Natural killer cell (primary cell): ENCODE measurements at regions not wholly inside any gene's neighbourhood (a gene's known extent, or its start where the extent isn't known, plus 50 kb on each side); places are given as distances from the start of the nearest gene placed in this dataset.

Source experiments
- ATAC-seq, 3 donors: fragments of 150-1000 bp in 2 of 3; fragments of 200-7000 bp in 1 of 3; cut with Tn5 transposase; 1 replicate in 1 of 3; 2 replicates in 2 of 3; pipeline ENCODE4 v1.10.0; 2021; ENCODE audit warnings: mild to moderate bottlenecking in 2 of 3, moderate library complexity in 2 of 3
- DNase-seq, 2 donors: peaks; one replicate each; pipeline versions ENCODE4 v3.0.0 to v3.0.0-alpha.2; 2013 to 2021; ENCODE audit warnings: mixed read lengths in 1 of 2
- H3K27ac ChIP-seq: one replicate; pipeline ENCODE4 v1.5.1; 2013; ENCODE audit warnings: mild to moderate bottlenecking, low read length
- H3K27me3 ChIP-seq: one replicate; pipeline ENCODE4 v1.6.1; 2013; ENCODE audit warnings: low read length; ENCODE audit not compliant: control insufficient read depth, insufficient read depth
- H3K36me3 ChIP-seq: one replicate; pipeline ENCODE4 v1.6.1; 2013; ENCODE audit warnings: low read length; ENCODE audit not compliant: control insufficient read depth, insufficient read depth
- H3K4me1 ChIP-seq: one replicate; pipeline ENCODE4 v1.6.1; 2013; ENCODE audit warnings: low read length; ENCODE audit not compliant: control insufficient read depth, insufficient read depth
- H3K4me3 ChIP-seq: one replicate; pipeline ENCODE4 v1.5.1; 2013; ENCODE audit warnings: low read length
- H3K9me3 ChIP-seq: one replicate; pipeline ENCODE4 v1.6.1; 2013; ENCODE audit warnings: low read length; ENCODE audit not compliant: control insufficient read depth, insufficient read depth
- H3K27ac Mint-ChIP-seq, 2 donors: one replicate each; pipeline ENCODE4 v1.8.0; 2022; ENCODE audit warnings: mild to moderate bottlenecking in 2 of 2, mixed read lengths in 2 of 2, moderate library complexity in 1 of 2
- H3K27me3 Mint-ChIP-seq, 2 donors: one replicate each; pipeline ENCODE4 v1.8.0; 2022; ENCODE audit warnings: low read depth in 2 of 2, mixed read lengths in 2 of 2
- H3K36me3 Mint-ChIP-seq: one replicate; pipeline ENCODE4 v1.8.0; 2022; ENCODE audit warnings: mixed read lengths
- H3K4me1 Mint-ChIP-seq, 2 donors: one replicate each; pipeline ENCODE4 v1.8.0; 2022; ENCODE audit warnings: mixed read lengths in 2 of 2
- H3K4me3 Mint-ChIP-seq: one replicate; pipeline ENCODE4 v1.8.0; 2022; ENCODE audit warnings: mild to moderate bottlenecking, moderate library complexity, mixed read lengths
- H3K9me3 Mint-ChIP-seq, 2 donors: one replicate each; pipeline ENCODE4 v1.8.0; 2022; ENCODE audit warnings: mixed read lengths in 2 of 2
- WGBS: methylation state at CpG from one replicate; pipeline ENCODE4 v1.1.7; 2013; ENCODE audit warnings: missing lambda C conversion rate; ENCODE audit not compliant: insufficient coverage; 5-methylcytosine and 5-hydroxymethylcytosine counted together
- intact Hi-C: fragments of 100-400 bp; cut with micrococcal nuclease; formaldehyde crosslinking; loops from one replicate; pipeline ENCODE4 v1.14.2; 2022
- TF ChIP-seq, protein P1 (sequence below): fragments of 200-600 bp; IDR thresholded peaks from one replicate; pipeline ENCODE4 v1.8.0; 2022; ENCODE audit warnings: antibody characterized with exemption

DNA sequence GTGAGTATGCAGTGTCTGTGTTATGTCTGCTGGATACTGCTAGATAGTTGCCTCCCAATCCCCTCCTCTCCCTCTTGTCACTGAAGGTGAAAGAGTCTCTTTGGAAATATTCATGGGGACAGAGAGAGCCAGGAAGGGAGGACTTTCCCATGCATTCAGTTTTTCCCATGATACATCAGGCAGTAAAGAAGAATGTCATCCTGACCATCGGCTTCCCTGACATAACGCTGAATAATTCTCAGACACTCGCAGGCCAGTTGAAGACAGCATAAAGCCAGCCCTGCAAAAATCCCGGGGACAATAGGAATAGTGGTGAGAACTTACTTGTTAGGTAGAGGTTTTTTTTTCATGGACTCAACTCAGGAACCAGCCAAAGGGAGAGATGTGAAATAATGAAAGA, 58.1 kb downstream of the KLF4 start:
- H3K9me3 ChIP-seq = no peaks in the 10 kb centered on the region
- no peak overlapping the region for H3K27ac ChIP-seq
- no peak overlapping the region for H3K4me3 Mint-ChIP-seq
- no peaks in the 10 kb centered on the region for H3K36me3 ChIP-seq
- H3K4me3 ChIP-seq = no peak overlapping the region
- no peak for ATAC-seq
- H3K9me3 Mint-ChIP-seq = no peaks in the 10 kb centered on the region
- no peaks in the 10 kb centered on the region for H3K36me3 Mint-ChIP-seq
- intact Hi-C loops = no loop called here
- H3K4me1 Mint-ChIP-seq = no peaks in the 10 kb centered on the region
- DNase-seq = no peak
- TF ChIP-seq, protein P1, sequence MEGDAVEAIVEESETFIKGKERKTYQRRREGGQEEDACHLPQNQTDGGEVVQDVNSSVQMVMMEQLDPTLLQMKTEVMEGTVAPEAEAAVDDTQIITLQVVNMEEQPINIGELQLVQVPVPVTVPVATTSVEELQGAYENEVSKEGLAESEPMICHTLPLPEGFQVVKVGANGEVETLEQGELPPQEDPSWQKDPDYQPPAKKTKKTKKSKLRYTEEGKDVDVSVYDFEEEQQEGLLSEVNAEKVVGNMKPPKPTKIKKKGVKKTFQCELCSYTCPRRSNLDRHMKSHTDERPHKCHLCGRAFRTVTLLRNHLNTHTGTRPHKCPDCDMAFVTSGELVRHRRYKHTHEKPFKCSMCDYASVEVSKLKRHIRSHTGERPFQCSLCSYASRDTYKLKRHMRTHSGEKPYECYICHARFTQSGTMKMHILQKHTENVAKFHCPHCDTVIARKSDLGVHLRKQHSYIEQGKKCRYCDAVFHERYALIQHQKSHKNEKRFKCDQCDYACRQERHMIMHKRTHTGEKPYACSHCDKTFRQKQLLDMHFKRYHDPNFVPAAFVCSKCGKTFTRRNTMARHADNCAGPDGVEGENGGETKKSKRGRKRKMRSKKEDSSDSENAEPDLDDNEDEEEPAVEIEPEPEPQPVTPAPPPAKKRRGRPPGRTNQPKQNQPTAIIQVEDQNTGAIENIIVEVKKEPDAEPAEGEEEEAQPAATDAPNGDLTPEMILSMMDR = no peak
- 94% methylated on average over 4 of the region's 4 CpGs for WGBS
- H3K27me3 ChIP-seq = no peaks in the 10 kb centered on the region
- no peaks in the 10 kb centered on the region for H3K4me1 ChIP-seq
- peaks cover 11 to 17% of the 10 kb centered on the region in 2 donors for H3K27me3 Mint-ChIP-seq
- H3K27ac Mint-ChIP-seq = no peak overlapping the region

DNA sequence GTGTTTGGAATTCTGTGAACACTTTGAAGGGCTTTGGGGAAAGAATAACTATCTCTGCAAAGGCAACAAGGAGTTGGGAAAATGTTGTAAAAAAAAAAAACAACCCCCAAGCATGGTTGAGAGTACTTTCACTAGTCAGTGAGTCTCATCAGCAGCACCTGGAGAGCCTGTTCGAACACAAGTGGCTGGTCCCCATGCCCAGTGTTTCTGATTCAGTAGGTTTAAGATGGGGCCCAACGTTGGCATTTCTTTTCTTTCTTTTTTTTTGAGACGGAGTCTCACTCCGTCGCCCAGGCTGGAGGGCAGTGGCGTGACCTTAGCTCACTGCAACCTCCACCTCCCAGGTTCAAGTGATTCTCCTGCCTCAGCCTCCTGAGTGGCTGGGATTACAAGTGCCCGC, 59.5 kb downstream of the KLF4 start:
- Histone ChIP-seq H3K27ac (no peak overlapping the region), H3K36me3 (no peaks in the 10 kb centered on the region), H3K4me1 (peaks cover 4% of the 10 kb centered on the region), H3K27me3 (no peaks in the 10 kb centered on the region), H3K9me3 (no peaks in the 10 kb centered on the region), H3K4me3 (no peak overlapping the region)
- DNase-seq = no peak
- intact Hi-C loops = no loop called here
- Mint-ChIP-seq H3K9me3 (no peaks in the 10 kb centered on the region), H3K27me3 (peaks cover 17% of the 10 kb centered on the region in 2 donors), H3K4me3 (no peak overlapping the region), H3K36me3 (no peaks in the 10 kb centered on the region), H3K27ac (no peak overlapping the region), H3K4me1 (peaks cover 4 to 5% of the 10 kb centered on the region in 2 donors)
- ATAC-seq = no peak
- TF ChIP-seq, protein P1 = no peak
- 87% methylated on average over 7 of the region's 7 CpGs for WGBS

DNA sequence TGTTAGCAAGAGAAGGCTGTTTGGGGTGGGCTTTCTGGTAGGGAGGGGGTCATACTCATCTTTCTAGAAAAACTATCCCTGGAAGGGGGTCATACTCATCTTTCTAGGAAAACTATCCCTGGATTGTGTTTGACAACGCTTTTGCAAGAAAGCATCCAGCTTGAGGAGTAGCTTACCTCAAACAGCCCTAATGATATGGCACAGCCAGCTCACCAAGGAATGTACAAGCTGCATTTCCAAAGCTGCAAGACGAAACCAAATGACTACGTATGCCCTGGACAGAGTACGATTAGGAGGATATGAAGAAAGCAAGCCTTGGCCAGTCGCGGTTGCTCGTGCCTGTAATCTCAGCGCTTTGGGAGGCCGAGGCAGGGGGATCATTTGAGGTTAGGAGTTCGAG, 63.4 kb downstream of the KLF4 start:
- H3K4me3 ChIP-seq = no peak overlapping the region

More for the DNA sequence above, 63.4 kb downstream of the KLF4 start:
- intact Hi-C loops = no loop called here
- peaks cover 4% of the 10 kb centered on the region for H3K27me3 ChIP-seq
- H3K27ac ChIP-seq = no peak overlapping the region
- H3K4me1 ChIP-seq = peaks cover 8% of the 10 kb centered on the region
- Mint-ChIP-seq H3K36me3 (no peaks in the 10 kb centered on the region), H3K27ac (no peak overlapping the region), H3K27me3 (peaks cover 11 to 18% of the 10 kb centered on the region in 2 donors), H3K4me1 (peaks cover 7% of the 10 kb centered on the region in 2 donors), H3K9me3 (no peaks in the 10 kb centered on the region), H3K4me3 (no peak overlapping the region)
- no peaks in the 10 kb centered on the region for H3K9me3 ChIP-seq
- H3K36me3 ChIP-seq = no peaks in the 10 kb centered on the region
- TF ChIP-seq, protein P1 = no peak
- DNase-seq (no peak), ATAC-seq (no peak)
- 96% methylated on average over 10 of the region's 10 CpGs for WGBS
